Neural progenitor cell (in vitro differentiated cells): ENCODE measurements at regions not wholly inside any gene's neighbourhood (a gene's known extent, or its start where the extent isn't known, plus 50 kb on each side); places are given as distances from the start of the nearest gene placed in this dataset.

Source experiments
- DNase-seq: peaks from one replicate; pipeline ENCODE4 v3.0.0-alpha.2; 2016; ENCODE audit warnings: low spot score
- H2AFZ ChIP-seq: fragments of 200-600 bp; sonication (generic); replicated peaks from 2 replicates; pipeline ENCODE4 v1.6.1; 2016; ENCODE audit warnings: antibody characterized with exemption
- H3F3A ChIP-seq: fragments of 200-600 bp; sonication (generic); 2 replicates; pipeline ENCODE4 v1.6.1; 2016; ENCODE audit warnings: antibody characterized with exemption, low read depth
- H3K27ac ChIP-seq: fragments of 200-600 bp; sonication (generic); 2 replicates; pipeline ENCODE4 v1.5.1; 2016; ENCODE audit warnings: mild to moderate bottlenecking
- H3K27me3 ChIP-seq: fragments of 200-600 bp; sonication (generic); 2 replicates; pipeline ENCODE4 v1.6.1; 2016; ENCODE audit warnings: mild to moderate bottlenecking, moderate library complexity
- H3K36me3 ChIP-seq: fragments of 200-600 bp; sonication (generic); 2 replicates; pipeline ENCODE4 v1.5.1; 2016
- H3K4me1 ChIP-seq: fragments of 200-600 bp; sonication (generic); 2 replicates; pipeline ENCODE4 v1.6.1; 2016; ENCODE audit warnings: mixed run types
- H3K4me2 ChIP-seq: fragments of 200-600 bp; sonication (generic); 2 replicates; pipeline ENCODE4 v1.6.1; 2016
- H3K4me3 ChIP-seq: fragments of 200-600 bp; sonication (generic); 2 replicates; pipeline ENCODE4 v1.5.1; 2016
- H3K79me2 ChIP-seq: fragments of 200-600 bp; sonication (generic); 2 replicates; pipeline ENCODE4 v1.6.1; 2016; ENCODE audit warnings: low read depth
- H3K9ac ChIP-seq: fragments of 200-600 bp; sonication (generic); 2 replicates; pipeline ENCODE4 v1.6.1; 2016
- H3K9me3 ChIP-seq: fragments of 200-600 bp; sonication (generic); 2 replicates; pipeline ENCODE4 v1.5.1; 2016; ENCODE audit warnings: low read depth
- H4K20me1 ChIP-seq: fragments of 200-600 bp; sonication (generic); 2 replicates; pipeline ENCODE4 v1.6.1; 2016; ENCODE audit warnings: low read depth
- H3K27ac Mint-ChIP-seq: 3 replicates; pipeline ENCODE4 v1.8.0; 2021; ENCODE audit warnings: mixed read lengths
- H3K27me3 Mint-ChIP-seq: 2 replicates; pipeline ENCODE4 v1.8.0; 2022; ENCODE audit warnings: low read depth, mild to moderate bottlenecking, inconsistent platforms, moderate library complexity, mixed read lengths; ENCODE audit not compliant: insufficient read depth
- H3K36me3 Mint-ChIP-seq: 3 replicates; pipeline ENCODE4 v1.8.0; 2021; ENCODE audit warnings: mixed read lengths
- H3K4me1 Mint-ChIP-seq: 3 replicates; pipeline ENCODE4 v1.8.0; 2021; ENCODE audit warnings: mixed read lengths
- H3K4me3 Mint-ChIP-seq: 3 replicates; pipeline ENCODE4 v1.8.0; 2021; ENCODE audit warnings: mild to moderate bottlenecking, moderate library complexity, mixed read lengths
- H3K9me3 Mint-ChIP-seq: 3 replicates; pipeline ENCODE4 v1.8.0; 2020; ENCODE audit warnings: mixed read lengths
- CTCF ChIP-seq: fragments of 200-600 bp; sonication (generic); IDR thresholded peaks from 2 replicates; pipeline ENCODE4 v1.5.1; 2017; ENCODE audit warnings: antibody characterized with exemption, mild to moderate bottlenecking
- EZH2 ChIP-seq: fragments of 200-600 bp; sonication (generic); IDR thresholded peaks from 2 replicates; pipeline ENCODE4 v1.6.1; 2017; ENCODE audit warnings: antibody characterized with exemption, mild to moderate bottlenecking, moderate library complexity
- EZH2phosphoT487 ChIP-seq: fragments of 200-600 bp; sonication (generic); IDR thresholded peaks from 2 replicates; pipeline ENCODE4 v1.6.1; 2017; ENCODE audit warnings: antibody characterized with exemption

GRCh38 chr3:187900993-187901755 is 155.9 kb upstream of the BCL6 start:
- no peak overlapping the region for H3K9ac ChIP-seq
- peaks cover 3% of the 10 kb centered on the region for H3K27me3 Mint-ChIP-seq
- DNase-seq, result no peak
- no peaks in the 10 kb centered on the region for H3K4me1 Mint-ChIP-seq
- no peak overlapping the region for H3K4me2 ChIP-seq
- H3K27ac ChIP-seq, result no peak overlapping the region
- no peaks in the 10 kb centered on the region for H3K4me1 ChIP-seq
- H3K27ac Mint-ChIP-seq, result no peak overlapping the region
- no peaks in the 10 kb centered on the region for H3K9me3 Mint-ChIP-seq
- H4K20me1 ChIP-seq, result no peaks in the 10 kb centered on the region
- no peaks in the 10 kb centered on the region for H3F3A ChIP-seq
- TF ChIP-seq CTCF (no peak), EZH2 (no peak), EZH2phosphoT487 (no peak)
- no peak overlapping the region for H3K4me3 ChIP-seq
- H3K4me3 Mint-ChIP-seq, result no peak overlapping the region
- no peaks in the 10 kb centered on the region for H3K79me2 ChIP-seq
- no peaks in the 10 kb centered on the region for H3K36me3 Mint-ChIP-seq
- H3K27me3 ChIP-seq, result no peaks in the 10 kb centered on the region
- H3K36me3 ChIP-seq, result no peaks in the 10 kb centered on the region
- H2AFZ ChIP-seq, result no peak overlapping the region
- no peaks in the 10 kb centered on the region for H3K9me3 ChIP-seq

GRCh38 chr3:187902041-187902471 is 156.8 kb upstream of the BCL6 start:
- Histone ChIP-seq H3K4me3 (no peak overlapping the region), H3K9me3 (no peaks in the 10 kb centered on the region), H3K27me3 (no peaks in the 10 kb centered on the region), H3K79me2 (no peaks in the 10 kb centered on the region), H3K9ac (no peak overlapping the region), H4K20me1 (no peaks in the 10 kb centered on the region), H3K4me1 (no peaks in the 10 kb centered on the region), H3K4me2 (no peak overlapping the region), H3F3A (no peaks in the 10 kb centered on the region), H3K27ac (no peak overlapping the region), H2AFZ (no peak overlapping the region), H3K36me3 (no peaks in the 10 kb centered on the region)
- H3K27ac Mint-ChIP-seq, result no peak overlapping the region
- H3K9me3 Mint-ChIP-seq, result no peaks in the 10 kb centered on the region
- no peak overlapping the region for H3K4me3 Mint-ChIP-seq
- no peak for DNase-seq
- TF ChIP-seq EZH2phosphoT487 (no peak), EZH2 (no peak), CTCF (no peak)
- H3K27me3 Mint-ChIP-seq, result peaks cover 3% of the 10 kb centered on the region
- H3K36me3 Mint-ChIP-seq, result no peaks in the 10 kb centered on the region
- no peaks in the 10 kb centered on the region for H3K4me1 Mint-ChIP-seq

- Histone ChIP-seq H3K4me3 (no peak overlapping the region), H3K9ac (no peak overlapping the region), H3F3A (no peaks in the 10 kb centered on the region), H3K36me3 (no peaks in the 10 kb centered on the region), H3K4me2 (no peak overlapping the region), H3K27ac (no peak overlapping the region), H2AFZ (no peak overlapping the region), H3K9me3 (no peaks in the 10 kb centered on the region), H3K4me1 (no peaks in the 10 kb centered on the region), H4K20me1 (no peaks in the 10 kb centered on the region), H3K79me2 (no peaks in the 10 kb centered on the region), H3K27me3 (no peaks in the 10 kb centered on the region)
- no peak overlapping the region for H3K4me3 Mint-ChIP-seq
- no peaks in the 10 kb centered on the region for H3K4me1 Mint-ChIP-seq
- H3K27me3 Mint-ChIP-seq, result peaks cover 3% of the 10 kb centered on the region
- TF ChIP-seq CTCF, result no peak
- TF ChIP-seq EZH2, result no peak
- TF ChIP-seq EZH2phosphoT487, result no peak
- no peak for DNase-seq
- H3K27ac Mint-ChIP-seq, result no peak overlapping the region
- H3K9me3 Mint-ChIP-seq, result no peaks in the 10 kb centered on the region
- no peaks in the 10 kb centered on the region for H3K36me3 Mint-ChIP-seq
Measured at GRCh38 chr3:187902936-187903335, 157.7 kb upstream of the BCL6 start.
